IPS DF 6.9 (cell line): ENCODE measurements at regions not wholly inside any gene's neighbourhood (a gene's known extent, or its start where the extent isn't known, plus 50 kb on each side); places are given as distances from the start of the nearest gene placed in this dataset.
"Not testable (repeated sequence)": the region's sequence is repeated elsewhere in the genome, so short reads cannot be mapped to it uniquely, and the experiment has no call there.

Experiments
- DNase-seq: peaks from one replicate; pipeline ENCODE4 v3.0.0-alpha.2; 2013; ENCODE audit warnings: low read depth, low spot score
- H3K27ac ChIP-seq: one replicate; pipeline ENCODE4 v1.5.1; 2013; ENCODE audit warnings: low read length, control low read depth
- H3K27me3 ChIP-seq: 2 replicates; pipeline ENCODE4 v1.6.1; 2013; ENCODE audit warnings: mild to moderate bottlenecking, low read length; ENCODE audit not compliant: control insufficient read depth, insufficient read depth
- H3K36me3 ChIP-seq: 2 replicates; pipeline ENCODE4 v1.6.1; 2013; ENCODE audit warnings: low read length; ENCODE audit not compliant: control insufficient read depth, insufficient read depth
- H3K4me1 ChIP-seq: 2 replicates; pipeline ENCODE4 v1.6.1; 2013; ENCODE audit warnings: low read length; ENCODE audit not compliant: control insufficient read depth, insufficient read depth
- H3K4me3 ChIP-seq: 2 replicates; pipeline ENCODE4 v1.5.1; 2013; ENCODE audit warnings: mild to moderate bottlenecking, low read length
- H3K9me3 ChIP-seq: 2 replicates; pipeline ENCODE4 v1.6.1; 2013; ENCODE audit warnings: low read length, inconsistent platforms; ENCODE audit not compliant: control insufficient read depth, insufficient read depth
- WGBS: extraction: QIAGEN DNeasy Blood & Tissue Kit; methylation state at CpG from one replicate; pipeline ENCODE4 v1.1.7; 2013; ENCODE audit warnings: mixed read lengths, missing lambda C conversion rate; ENCODE audit not compliant: insufficient read length, insufficient coverage; 5-methylcytosine and 5-hydroxymethylcytosine counted together

DNA sequence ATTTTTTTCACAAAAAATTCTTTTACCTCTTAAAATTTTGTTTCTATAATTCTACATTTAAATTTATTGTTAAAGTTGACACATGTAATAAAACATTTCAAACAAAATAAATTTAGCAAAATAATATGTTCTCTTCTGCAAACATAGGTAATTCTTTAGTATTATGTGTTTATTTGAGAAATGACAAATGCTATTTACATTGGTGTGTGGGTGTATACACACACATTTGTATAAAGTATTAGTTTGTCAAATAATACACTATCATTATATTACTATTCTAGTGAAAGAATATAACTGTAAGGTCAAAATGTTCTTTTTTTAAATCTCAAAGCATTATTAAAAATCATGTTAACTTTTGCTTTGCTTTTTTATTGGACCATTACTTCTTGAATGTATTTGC is 1370.6 kb downstream of the SI start:
- DNase-seq, result no peak
- no peaks in the 10 kb centered on the region for H3K27me3 ChIP-seq
- H3K4me3 ChIP-seq, result no peak overlapping the region
- no peak overlapping the region for H3K27ac ChIP-seq
- H3K4me1 ChIP-seq, result no peaks in the 10 kb centered on the region
- H3K9me3 ChIP-seq, result no peaks in the 10 kb centered on the region
- no peaks in the 10 kb centered on the region for H3K36me3 ChIP-seq

DNA sequence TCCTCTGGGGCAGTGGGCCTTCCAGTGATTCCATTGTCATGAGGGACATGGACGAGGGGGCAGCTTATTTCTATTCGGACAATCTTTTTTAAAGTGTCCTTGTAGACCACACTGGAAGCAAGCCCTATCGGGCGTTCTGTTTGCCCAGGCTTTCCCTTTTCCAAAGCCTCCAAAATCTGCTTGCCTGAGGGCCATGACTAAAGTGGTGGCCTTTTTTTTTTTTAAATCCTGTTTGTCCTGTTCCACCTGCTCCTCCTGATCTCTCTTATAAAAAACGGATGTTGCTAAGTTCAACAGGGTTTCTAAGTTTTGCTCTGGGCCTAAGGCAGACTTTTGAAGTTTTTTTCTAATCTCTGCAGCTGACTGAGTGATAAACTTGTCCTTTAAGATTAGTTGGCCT is 1380.1 kb downstream of the SI start:
- not testable (repeated sequence) for H3K27ac ChIP-seq, H3K27me3 ChIP-seq, H3K4me3 ChIP-seq, H3K9me3 ChIP-seq, H3K36me3 ChIP-seq, H3K4me1 ChIP-seq, DNase-seq
- no CpG with 5 or more reads among the region's 5 CpGs for WGBS

DNA sequence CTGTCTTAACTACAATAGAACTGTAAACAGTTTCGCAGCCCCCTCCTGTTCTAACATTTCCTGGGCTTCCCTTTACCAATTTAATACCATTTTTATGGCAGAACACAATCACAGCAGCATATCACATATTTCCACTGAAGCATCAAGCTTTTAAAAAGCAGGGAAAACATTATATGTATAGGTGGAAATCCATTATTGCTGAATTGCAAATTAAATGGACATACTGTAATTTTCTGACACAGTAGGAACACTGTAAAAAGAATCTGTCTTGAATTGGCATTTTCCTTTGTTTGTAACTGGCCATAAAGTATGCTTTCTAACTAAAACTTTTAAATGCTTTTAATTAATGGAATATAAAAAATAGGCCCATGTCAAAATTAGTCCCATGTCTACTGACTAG is 1385.8 kb downstream of the SI start:
- DNase-seq, result no peak
- Histone ChIP-seq H3K27ac (no peak overlapping the region), H3K36me3 (no peaks in the 10 kb centered on the region; the same call in 1 of the 2 replicates), H3K9me3 (peaks cover 2% of the 10 kb centered on the region), H3K4me3 (no peak overlapping the region), H3K4me1 (no peaks in the 10 kb centered on the region), H3K27me3 (no peaks in the 10 kb centered on the region)
- WGBS, result no CpG with 5 or more reads among the region's 1 CpG

DNA sequence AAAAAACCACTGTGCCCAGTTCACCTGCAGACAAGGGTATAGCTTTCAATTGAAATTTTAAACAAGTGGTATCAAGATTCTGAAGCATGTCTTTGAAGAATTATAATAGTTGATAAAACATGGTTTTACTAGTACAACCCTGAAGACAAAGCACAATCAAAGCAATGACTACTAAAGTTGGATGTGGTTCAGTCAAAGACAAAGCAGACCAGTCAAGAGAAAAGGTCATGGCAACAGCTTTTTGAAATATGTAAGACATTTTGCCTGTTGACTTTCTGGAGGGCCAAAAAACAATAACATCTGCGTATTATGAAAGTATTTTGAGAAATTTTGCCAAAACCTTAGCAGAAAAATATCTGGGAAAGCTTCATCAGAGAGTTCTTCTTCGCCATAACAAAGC is 1393.6 kb downstream of the SI start:
- H3K27me3 ChIP-seq, result no peaks in the 10 kb centered on the region
- DNase-seq, result no peak
- H3K9me3 ChIP-seq, result peaks cover 2% of the 10 kb centered on the region
- H3K4me1 ChIP-seq, result no peaks in the 10 kb centered on the region
- no peak overlapping the region for H3K4me3 ChIP-seq
- no peak overlapping the region for H3K27ac ChIP-seq
- no peaks in the 10 kb centered on the region; the same call in 1 of the 2 replicates for H3K36me3 ChIP-seq
- no CpG with 5 or more reads among the region's 2 CpGs for WGBS

DNA sequence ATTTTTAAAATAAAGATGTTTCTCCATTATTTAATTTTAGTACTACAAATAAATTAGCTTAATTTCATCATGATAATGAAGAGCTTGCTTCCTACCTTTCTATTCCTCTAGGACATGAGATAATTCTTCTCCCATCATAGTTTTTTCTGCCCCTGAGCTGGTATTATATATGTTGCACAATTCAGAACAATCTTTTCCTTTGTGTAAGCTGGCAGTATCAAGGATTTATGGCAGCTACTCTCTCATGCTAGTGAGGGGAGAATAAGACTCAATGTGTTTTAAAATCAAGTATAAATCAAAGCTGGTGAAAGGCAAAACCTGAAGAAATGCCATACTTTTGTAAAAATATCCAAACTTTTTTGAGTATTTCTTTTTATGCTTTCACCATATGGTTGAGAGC is 1405.3 kb downstream of the SI start:
- Histone ChIP-seq H3K36me3 (no peaks in the 10 kb centered on the region), H3K4me3 (no peak overlapping the region), H3K9me3 (no peaks in the 10 kb centered on the region), H3K4me1 (no peaks in the 10 kb centered on the region), H3K27me3 (no peaks in the 10 kb centered on the region), H3K27ac (no peak overlapping the region)
- DNase-seq, result no peak

DNA sequence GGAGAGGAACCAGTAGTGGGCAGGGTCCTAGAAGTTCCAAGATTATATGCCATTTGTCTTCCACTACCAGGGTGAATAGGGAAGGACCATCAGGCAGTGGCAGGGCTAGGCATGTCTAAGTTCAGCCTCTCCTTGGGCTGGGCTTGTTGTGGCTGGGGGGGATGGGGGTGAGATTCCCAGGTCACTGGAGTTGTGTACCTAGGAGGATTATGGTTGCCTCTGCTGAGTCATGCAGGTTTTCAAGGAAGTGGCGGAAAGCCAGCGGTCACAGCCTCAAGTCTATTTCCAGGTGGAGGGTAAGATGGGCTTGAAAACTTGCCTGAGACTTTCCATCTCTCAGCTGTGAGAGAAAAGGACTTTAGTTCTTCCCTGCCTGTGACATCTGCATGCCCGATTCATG is 1407.1 kb downstream of the SI start:
- no CpG with 5 or more reads among the region's 3 CpGs for WGBS
- H3K9me3 ChIP-seq, result no peaks in the 10 kb centered on the region
- no peaks in the 10 kb centered on the region for H3K4me1 ChIP-seq
- H3K27me3 ChIP-seq, result no peaks in the 10 kb centered on the region
- no peaks in the 10 kb centered on the region for H3K36me3 ChIP-seq
- no peak for DNase-seq
- no peak overlapping the region for H3K27ac ChIP-seq
- no peak overlapping the region for H3K4me3 ChIP-seq

DNA sequence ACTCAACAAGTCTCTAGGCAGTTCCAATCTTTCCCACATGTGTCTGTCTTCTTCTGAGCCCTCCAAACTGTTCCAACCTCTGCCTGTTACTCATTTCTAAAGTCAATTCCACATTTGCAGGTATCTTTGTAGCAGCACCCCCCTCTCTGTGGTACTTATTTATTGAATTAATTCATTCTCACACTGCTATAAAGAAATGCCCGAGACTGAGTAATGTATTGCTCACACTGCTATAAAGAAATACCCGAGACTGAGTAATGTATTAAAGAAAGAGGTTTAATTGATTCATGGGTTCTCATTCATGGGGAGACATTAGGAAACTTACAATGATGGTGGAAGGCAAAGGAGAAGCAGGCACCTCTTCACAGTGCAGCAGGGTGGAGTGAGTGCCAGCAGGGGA is 1413.8 kb downstream of the SI start:
- Histone ChIP-seq H3K27me3 (no peaks in the 10 kb centered on the region), H3K4me3 (no peak overlapping the region), H3K4me1 (no peaks in the 10 kb centered on the region), H3K36me3 (no peaks in the 10 kb centered on the region), H3K9me3 (no peaks in the 10 kb centered on the region), H3K27ac (no peak overlapping the region)
- WGBS, result no CpG with 5 or more reads among the region's 2 CpGs
- no peak for DNase-seq

DNA sequence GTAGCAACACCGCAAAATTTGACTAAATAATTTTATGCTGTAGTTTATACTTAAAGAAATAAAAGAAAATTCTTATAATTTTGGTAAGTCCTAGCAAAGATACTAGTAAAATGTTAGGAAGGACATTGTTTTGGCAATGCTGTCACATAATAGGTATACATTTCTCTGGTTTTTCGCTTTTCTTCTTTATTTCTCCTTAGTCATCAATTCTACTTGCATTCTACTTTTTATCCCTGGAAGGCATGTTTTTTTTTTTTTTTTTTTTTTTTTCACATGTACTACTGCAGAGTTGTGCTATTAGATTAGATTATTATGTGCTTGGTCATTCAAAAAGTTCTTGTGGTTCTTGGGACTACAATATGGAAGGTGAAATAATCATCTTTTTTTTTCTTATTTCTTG is 1421.2 kb downstream of the SI start:
- Histone ChIP-seq H3K4me1 (no peaks in the 10 kb centered on the region), H3K9me3 (no peaks in the 10 kb centered on the region), H3K27ac (no peak overlapping the region), H3K27me3 (no peaks in the 10 kb centered on the region), H3K4me3 (no peak overlapping the region), H3K36me3 (no peaks in the 10 kb centered on the region)
- no CpG with 5 or more reads among the region's 2 CpGs for WGBS
- DNase-seq, result no peak

DNA sequence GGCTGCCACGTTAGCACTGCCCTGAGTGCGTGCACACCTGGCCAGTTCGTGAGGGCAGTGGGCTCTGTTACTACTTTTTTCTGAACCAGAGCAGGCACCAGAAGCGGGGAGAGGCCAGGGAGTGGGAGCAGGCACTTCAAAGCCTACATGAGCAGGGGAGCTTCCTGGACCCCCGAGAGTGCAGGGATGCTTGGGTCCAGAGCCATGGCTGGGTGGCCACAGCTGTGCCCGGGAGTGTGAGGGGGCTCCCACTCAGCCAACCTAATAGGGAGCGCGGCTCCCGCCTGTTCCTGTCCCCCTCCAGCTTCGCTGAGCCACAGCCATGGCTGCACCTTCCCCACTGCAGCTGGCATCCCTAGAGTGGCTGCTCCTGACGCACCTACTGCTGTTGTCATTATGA is 1423.3 kb downstream of the SI start:
- no peak overlapping the region for H3K27ac ChIP-seq
- no peak overlapping the region for H3K4me3 ChIP-seq
- DNase-seq, result no peak
- no peaks in the 10 kb centered on the region for H3K9me3 ChIP-seq
- no peaks in the 10 kb centered on the region for H3K36me3 ChIP-seq
- no peaks in the 10 kb centered on the region for H3K27me3 ChIP-seq
- H3K4me1 ChIP-seq, result no peaks in the 10 kb centered on the region
- no CpG with 5 or more reads among the region's 11 CpGs for WGBS

DNA sequence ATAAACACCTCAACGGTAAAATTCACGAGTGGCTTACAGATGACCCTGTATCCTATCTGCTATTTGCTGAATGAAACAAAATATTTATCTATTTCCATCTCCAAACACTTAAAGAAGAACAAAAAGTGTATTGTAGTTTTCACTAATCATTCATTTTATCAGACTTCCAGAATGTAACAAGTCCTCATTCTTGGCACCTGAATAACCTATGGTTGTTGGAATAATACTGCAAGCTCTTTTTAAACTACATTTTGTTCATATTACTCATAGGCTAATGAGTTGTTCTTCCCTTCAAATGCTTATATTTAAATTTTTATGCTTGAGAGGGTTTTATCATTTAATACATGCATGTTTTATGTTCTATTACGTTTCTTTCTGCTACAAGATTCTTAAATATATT is 1434.1 kb downstream of the SI start:
- no peak overlapping the region for H3K4me3 ChIP-seq
- no peaks in the 10 kb centered on the region for H3K36me3 ChIP-seq
- no peak overlapping the region for H3K27ac ChIP-seq
- no CpG with 5 or more reads among the region's 3 CpGs for WGBS
- DNase-seq, result no peak
- H3K9me3 ChIP-seq, result no peaks in the 10 kb centered on the region
- no peaks in the 10 kb centered on the region for H3K27me3 ChIP-seq
- H3K4me1 ChIP-seq, result no peaks in the 10 kb centered on the region

DNA sequence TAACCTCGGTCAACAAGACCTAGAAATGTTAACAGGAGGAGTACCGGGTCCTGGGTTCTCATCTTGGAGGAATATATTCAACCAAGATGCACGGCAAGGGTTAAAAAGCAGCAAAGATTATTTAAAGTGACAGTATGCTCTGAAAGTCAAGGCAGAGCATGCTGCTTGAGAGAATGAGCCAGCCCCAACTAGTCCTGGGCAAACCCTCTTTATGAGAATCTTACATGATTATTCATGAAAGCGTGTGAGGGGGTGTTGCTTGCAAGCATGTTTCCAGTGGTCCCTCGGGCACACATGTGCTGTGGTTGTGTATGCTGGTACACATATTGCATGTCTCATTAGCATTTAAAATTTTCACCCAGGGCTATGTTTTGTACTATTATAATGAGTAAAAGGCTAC is 1445.6 kb downstream of the SI start:
- DNase-seq, result no peak
- no peak overlapping the region for H3K27ac ChIP-seq
- H3K4me3 ChIP-seq, result no peak overlapping the region
- no peaks in the 10 kb centered on the region for H3K4me1 ChIP-seq
- no CpG with 5 or more reads among the region's 5 CpGs for WGBS
- H3K36me3 ChIP-seq, result no peaks in the 10 kb centered on the region
- H3K9me3 ChIP-seq, result no peaks in the 10 kb centered on the region
- no peaks in the 10 kb centered on the region for H3K27me3 ChIP-seq
